Right atrium auricular region (tissue), 2 donors: ENCODE measurements at regions not wholly inside any gene's neighbourhood (a gene's known extent, or its start where the extent isn't known, plus 50 kb on each side); places are given as distances from the start of the nearest gene placed in this dataset.

Experiments
- DNase-seq: peaks from one replicate; pipeline ENCODE4 v3.0.0-alpha.2; 2019; ENCODE audit warnings: low spot score
- H3K27ac ChIP-seq, 2 donors: fragments of 200-600 bp; sonication (generic); 1 replicate in 1 of 2; 2 replicates in 1 of 2; pipeline ENCODE4 v1.5.1; 2016 to 2019
- H3K27me3 ChIP-seq, 2 donors: fragments of 200-600 bp; sonication (generic); one replicate each; pipeline versions ENCODE4 v1.5.1 to v1.6.0; 2017 to 2019
- H3K36me3 ChIP-seq: fragments of 200-600 bp; sonication (generic); one replicate; pipeline ENCODE4 v1.5.1; 2016
- H3K4me1 ChIP-seq, 2 donors: fragments of 200-600 bp; sonication (generic); one replicate each; pipeline versions ENCODE4 v1.5.1 to v1.6.0; 2017 to 2019
- H3K4me3 ChIP-seq, 2 donors: fragments of 200-600 bp; sonication (generic); 1 replicate in 1 of 2; 2 replicates in 1 of 2; pipeline ENCODE4 v1.5.1; 2017 to 2019; ENCODE audit warnings: mild to moderate bottlenecking in 1 of 2, moderate library complexity in 1 of 2
- H3K9me3 ChIP-seq, 2 donors: fragments of 200-600 bp; sonication (generic); one replicate each; pipeline ENCODE4 v1.5.1; 2019
- CTCF ChIP-seq, 2 donors: fragments of 200-600 bp; sonication (generic); IDR thresholded peaks; one replicate each; pipeline ENCODE4 v1.5.1; 2019; ENCODE audit warnings: antibody characterized with exemption in 2 of 2

GRCh38 chr21:38938769-38939168, 133.0 kb downstream of the ETS2 start:
- no peaks in the 10 kb centered on the region for H3K4me1 ChIP-seq
- no peak for TF ChIP-seq CTCF (IDR thresholded peaks at IDR 0.05)
- no peaks in the 10 kb centered on the region for H3K9me3 ChIP-seq
- no peak overlapping the region for H3K27ac ChIP-seq
- H3K27me3 ChIP-seq: no peaks in the 10 kb centered on the region
- DNase-seq: no peak
- no peaks in the 10 kb centered on the region for H3K36me3 ChIP-seq
- no peak overlapping the region for H3K4me3 ChIP-seq

GRCh38 chr21:38938343-38938742, 132.6 kb downstream of the ETS2 start:
- Histone ChIP-seq H3K36me3 (no peaks in the 10 kb centered on the region), H3K9me3 (no peaks in the 10 kb centered on the region), H3K27me3 (no peaks in the 10 kb centered on the region), H3K4me3 (no peak overlapping the region), H3K27ac (no peak overlapping the region), H3K4me1 (no peaks in the 10 kb centered on the region)
- DNase-seq: no peak
- TF ChIP-seq CTCF (IDR thresholded peaks at IDR 0.05): no peak

GRCh38 chr21:38937844-38938243, 132.1 kb downstream of the ETS2 start:
- TF ChIP-seq CTCF (IDR thresholded peaks at IDR 0.05): no peak
- H3K27ac ChIP-seq: no peak overlapping the region
- no peaks in the 10 kb centered on the region for H3K4me1 ChIP-seq
- H3K9me3 ChIP-seq: no peaks in the 10 kb centered on the region
- no peaks in the 10 kb centered on the region for H3K36me3 ChIP-seq
- H3K4me3 ChIP-seq: no peak overlapping the region
- H3K27me3 ChIP-seq: no peaks in the 10 kb centered on the region
- DNase-seq: no peak

GRCh38 chr21:38937286-38937790, 131.6 kb downstream of the ETS2 start:
- Histone ChIP-seq H3K36me3 (no peaks in the 10 kb centered on the region), H3K9me3 (no peaks in the 10 kb centered on the region), H3K27ac (no peak overlapping the region), H3K27me3 (no peaks in the 10 kb centered on the region), H3K4me1 (no peaks in the 10 kb centered on the region), H3K4me3 (no peak overlapping the region)
- DNase-seq: no peak
- no peak for TF ChIP-seq CTCF (IDR thresholded peaks at IDR 0.05)

GRCh38 chr21:38936240-38936639, 130.5 kb downstream of the ETS2 start:
- no peaks in the 10 kb centered on the region for H3K4me1 ChIP-seq
- TF ChIP-seq CTCF (IDR thresholded peaks at IDR 0.05): no peak
- H3K4me3 ChIP-seq: no peak overlapping the region
- no peak for DNase-seq
- no peaks in the 10 kb centered on the region for H3K36me3 ChIP-seq
- no peaks in the 10 kb centered on the region for H3K9me3 ChIP-seq
- H3K27me3 ChIP-seq: no peaks in the 10 kb centered on the region
- H3K27ac ChIP-seq: no peak overlapping the region

- no peak overlapping the region for H3K4me3 ChIP-seq
- no peak for TF ChIP-seq CTCF (IDR thresholded peaks at IDR 0.05)
- no peaks in the 10 kb centered on the region for H3K9me3 ChIP-seq
- no peak overlapping the region for H3K27ac ChIP-seq
- H3K4me1 ChIP-seq: peaks cover 0 to 5% of the 10 kb centered on the region in 2 donors
- no peak for DNase-seq
- H3K27me3 ChIP-seq: no peaks in the 10 kb centered on the region
- H3K36me3 ChIP-seq: no peaks in the 10 kb centered on the region
Measured at GRCh38 chr21:38933731-38934130, 128.0 kb downstream of the ETS2 start.
